SHP77 (cell line): ENCODE measurements at regions not wholly inside any gene's neighbourhood (a gene's known extent, or its start where the extent isn't known, plus 50 kb on each side); places are given as distances from the start of the nearest gene placed in this dataset.
"Not testable (repeated sequence)": the region's sequence is repeated elsewhere in the genome, so short reads cannot be mapped to it uniquely, and the experiment has no call there.

Experiments used
- DNase-seq, 2 experiments: peaks; one replicate each; lab custom pipeline; 2025; lab: John Stamatoyannopoulos, UW

- no peak for DNase-seq
Measured at GRCh38 chr12:17104801-17105200, 498.8 kb upstream of the LMO3 start.

GRCh38 chr12:17097674-17098073, 491.7 kb upstream of the LMO3 start:
- DNase-seq: no peak

GRCh38 chr12:17084831-17085230, 478.9 kb upstream of the LMO3 start:
- no peak for DNase-seq

GRCh38 chr12:17079251-17079909, 473.4 kb upstream of the LMO3 start:
- no peak for DNase-seq

- DNase-seq: no peak
Measured at GRCh38 chr12:17077594-17077993, 471.6 kb upstream of the LMO3 start.

GRCh38 chr12:17076811-17077210, 470.8 kb upstream of the LMO3 start:
- no peak for DNase-seq

- peak; percentile 33 to 38 for DNase-seq
Measured at GRCh38 chr12:17076028-17076744, 470.2 kb upstream of the LMO3 start.

GRCh38 chr12:17064834-17065233, 458.9 kb upstream of the LMO3 start:
- no peak for DNase-seq

GRCh38 chr12:17062267-17063036, 456.5 kb upstream of the LMO3 start:
- DNase-seq: no peak

GRCh38 chr12:17060260-17060659, 454.3 kb upstream of the LMO3 start:
- no peak for DNase-seq

- no peak for DNase-seq
Measured at GRCh38 chr12:17056546-17056945, 450.6 kb upstream of the LMO3 start.

GRCh38 chr12:17038923-17039322, 433.0 kb upstream of the LMO3 start:
- DNase-seq: no peak

- no peak for DNase-seq
Measured at GRCh38 chr12:17035372-17035771, 429.4 kb upstream of the LMO3 start.

- no peak for DNase-seq
Measured at GRCh38 chr12:17030338-17030737, 424.4 kb upstream of the LMO3 start.

GRCh38 chr12:17028348-17028747, 422.4 kb upstream of the LMO3 start:
- peak in 1 of 2 experiments; percentile 0 for DNase-seq

- not testable (repeated sequence) for DNase-seq
Measured at GRCh38 chr12:17025424-17025823, 419.5 kb upstream of the LMO3 start.

GRCh38 chr12:17020765-17021164, 414.8 kb upstream of the LMO3 start:
- DNase-seq: no peak

GRCh38 chr12:17017402-17017801, 411.4 kb upstream of the LMO3 start:
- DNase-seq: no peak

GRCh38 chr12:17016116-17016864, 410.3 kb upstream of the LMO3 start:
- DNase-seq: no peak

GRCh38 chr12:17015501-17015900, 409.5 kb upstream of the LMO3 start:
- DNase-seq: no peak

- DNase-seq: not testable (repeated sequence)
Measured at GRCh38 chr12:17007442-17008040, 401.6 kb upstream of the LMO3 start.

GRCh38 chr12:16998538-16998937, 392.6 kb upstream of the LMO3 start:
- not testable (repeated sequence) for DNase-seq
